ENCODE measurements at regions not wholly inside any gene's neighbourhood (a gene's known extent, or its start where the extent isn't known, plus 50 kb on each side); places are given as distances from the start of the nearest gene placed in this dataset.

GRCh38 chr4:24195991-24196736, 306.3 kb upstream of the PPARGC1A start:
- H3K9me3 Mint-ChIP-seq (ENCODE audit: unreplicated experiment): no peaks in the 10 kb centered on the region
- Histone ChIP-seq H3K4me1 (no peaks in the 10 kb centered on the region), H3K36me3 (ENCODE audit: control insufficient read depth, insufficient read depth, low read length) (no peaks in the 10 kb centered on the region), H3K4me3 (ENCODE audit: low read depth, low read length) (no peak overlapping the region), H3K9me3 (no peaks in the 10 kb centered on the region), H3K27me3 (replicated peaks; ENCODE audit: control insufficient read depth, insufficient read depth, low read length) (no peaks in the 10 kb centered on the region)
- DNase-seq: peak in 1 of 2 experiments; percentile 3
- peaks cover 6% of the 10 kb centered on the region for H3K27me3 Mint-ChIP-seq (ENCODE audit: insufficient read depth, unreplicated experiment)
- POLR2A ChIA-PET: no interaction called here
- no peaks in the 10 kb centered on the region for H3K36me3 Mint-ChIP-seq (ENCODE audit: insufficient read depth, unreplicated experiment)
- no TSS peak for BruUV-seq (replicated peaks)
- intact Hi-C loops (cut with micrococcal nuclease; ENCODE audit: unreplicated experiment): no loop called here
- CTCF ChIA-PET: no interaction called here
- no peak overlapping the region for H3K4me3 Mint-ChIP-seq (ENCODE audit: unreplicated experiment)
- H3K4me1 Mint-ChIP-seq (ENCODE audit: low read depth, unreplicated experiment): no peaks in the 10 kb centered on the region
- H3K27ac Mint-ChIP-seq (ENCODE audit: unreplicated experiment): no peak overlapping the region
- TF ChIP-seq, protein P1, sequence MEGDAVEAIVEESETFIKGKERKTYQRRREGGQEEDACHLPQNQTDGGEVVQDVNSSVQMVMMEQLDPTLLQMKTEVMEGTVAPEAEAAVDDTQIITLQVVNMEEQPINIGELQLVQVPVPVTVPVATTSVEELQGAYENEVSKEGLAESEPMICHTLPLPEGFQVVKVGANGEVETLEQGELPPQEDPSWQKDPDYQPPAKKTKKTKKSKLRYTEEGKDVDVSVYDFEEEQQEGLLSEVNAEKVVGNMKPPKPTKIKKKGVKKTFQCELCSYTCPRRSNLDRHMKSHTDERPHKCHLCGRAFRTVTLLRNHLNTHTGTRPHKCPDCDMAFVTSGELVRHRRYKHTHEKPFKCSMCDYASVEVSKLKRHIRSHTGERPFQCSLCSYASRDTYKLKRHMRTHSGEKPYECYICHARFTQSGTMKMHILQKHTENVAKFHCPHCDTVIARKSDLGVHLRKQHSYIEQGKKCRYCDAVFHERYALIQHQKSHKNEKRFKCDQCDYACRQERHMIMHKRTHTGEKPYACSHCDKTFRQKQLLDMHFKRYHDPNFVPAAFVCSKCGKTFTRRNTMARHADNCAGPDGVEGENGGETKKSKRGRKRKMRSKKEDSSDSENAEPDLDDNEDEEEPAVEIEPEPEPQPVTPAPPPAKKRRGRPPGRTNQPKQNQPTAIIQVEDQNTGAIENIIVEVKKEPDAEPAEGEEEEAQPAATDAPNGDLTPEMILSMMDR (IDR thresholded peaks at IDR 0.05; ENCODE audit: insufficient read depth in 1 of 2, low read depth in 1 of 2, low read length in 1 of 2, severe bottlenecking in 1 of 2, unreplicated experiment in 1 of 2): no peak

- no TSS peak for BruUV-seq (replicated peaks)
- H3K36me3 ChIP-seq (ENCODE audit: control insufficient read depth, insufficient read depth, low read length): no peaks in the 10 kb centered on the region
Observed at GRCh38 chr4:24192018-24192641, 302.3 kb upstream of the PPARGC1A start.

DNA sequence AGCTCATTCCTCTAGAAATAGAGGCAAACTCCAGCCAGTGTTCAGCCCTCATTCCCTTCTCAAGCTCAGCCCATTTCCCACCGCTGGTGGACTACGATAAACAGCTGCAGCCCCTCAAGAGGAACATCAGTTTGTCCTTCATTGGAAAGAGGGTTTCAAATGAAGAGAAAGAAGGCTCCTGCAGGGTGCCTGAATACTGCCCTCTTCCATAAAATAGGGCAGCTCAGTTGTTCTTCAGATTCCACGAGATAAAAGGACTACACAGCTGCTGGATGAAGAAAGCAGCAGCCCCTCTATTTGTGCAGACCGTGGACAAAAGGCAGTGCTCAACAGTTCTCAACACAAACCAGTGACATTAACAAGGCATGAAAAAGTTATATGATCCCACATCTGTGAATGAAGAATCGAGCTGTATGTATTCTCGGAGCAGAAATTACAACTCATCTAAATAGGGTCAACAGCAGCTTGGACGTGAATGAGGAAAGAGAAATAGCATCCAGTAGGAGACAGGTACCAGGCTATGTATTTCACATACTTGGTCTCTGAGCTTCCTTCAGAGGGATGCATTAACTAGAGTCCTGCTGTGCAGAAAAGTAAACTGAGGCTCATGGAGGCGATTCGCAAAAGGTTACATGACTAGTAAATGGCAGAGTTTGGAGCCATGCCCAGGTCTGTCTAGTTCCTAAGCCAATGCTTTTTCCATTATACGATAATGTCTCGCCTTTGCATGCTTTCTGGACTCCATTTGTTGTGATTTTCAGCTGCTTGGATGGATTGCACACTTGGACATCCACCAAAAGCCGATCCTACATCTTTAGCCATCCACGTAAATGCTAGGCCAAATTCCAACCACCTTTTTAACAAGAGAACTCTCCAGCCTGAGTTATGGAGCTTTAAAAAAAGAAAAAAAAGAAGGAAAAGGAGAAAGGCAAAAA, 301.2 kb upstream of the PPARGC1A start:
- no TSS peak for BruUV-seq (replicated peaks)
- Mint-ChIP-seq H3K4me3 (ENCODE audit: unreplicated experiment) (no peak overlapping the region), H3K4me1 (ENCODE audit: low read depth, unreplicated experiment) (no peaks in the 10 kb centered on the region), H3K27ac (ENCODE audit: unreplicated experiment) (no peak overlapping the region), H3K27me3 (ENCODE audit: insufficient read depth, unreplicated experiment) (peaks cover 9% of the 10 kb centered on the region), H3K9me3 (ENCODE audit: unreplicated experiment) (no peaks in the 10 kb centered on the region), H3K36me3 (ENCODE audit: insufficient read depth, unreplicated experiment) (no peaks in the 10 kb centered on the region)
- no peaks in the 10 kb centered on the region for H3K36me3 ChIP-seq (ENCODE audit: control insufficient read depth, insufficient read depth, low read length)
- no peaks in the 10 kb centered on the region for H3K4me1 ChIP-seq
- ChIA-PET POLR2A (no interaction called here), CTCF (no interaction called here)
- no peaks in the 10 kb centered on the region for H3K9me3 ChIP-seq
- no peaks in the 10 kb centered on the region for H3K27me3 ChIP-seq (replicated peaks; ENCODE audit: control insufficient read depth, insufficient read depth, low read length)
- H3K4me3 ChIP-seq (ENCODE audit: low read depth, low read length): no peak overlapping the region
- no peak for DNase-seq
- TF ChIP-seq, protein P1 (IDR thresholded peaks at IDR 0.05; ENCODE audit: insufficient read depth in 1 of 2, low read depth in 1 of 2, low read length in 1 of 2, severe bottlenecking in 1 of 2, unreplicated experiment in 1 of 2): no peak
- intact Hi-C loops (cut with micrococcal nuclease; ENCODE audit: unreplicated experiment): no loop called here

More at GRCh38 chr4:24192018-24192641, 302.3 kb upstream of the PPARGC1A start:
- TF ChIP-seq, protein P1 (IDR thresholded peaks at IDR 0.05; ENCODE audit: insufficient read depth in 1 of 2, low read depth in 1 of 2, low read length in 1 of 2, severe bottlenecking in 1 of 2, unreplicated experiment in 1 of 2): no peak
- intact Hi-C loops (cut with micrococcal nuclease; ENCODE audit: unreplicated experiment): no loop called here
- DNase-seq: no peak
- Mint-ChIP-seq H3K27me3 (ENCODE audit: insufficient read depth, unreplicated experiment) (peaks cover 9% of the 10 kb centered on the region), H3K9me3 (ENCODE audit: unreplicated experiment) (no peaks in the 10 kb centered on the region), H3K4me1 (ENCODE audit: low read depth, unreplicated experiment) (no peaks in the 10 kb centered on the region), H3K27ac (ENCODE audit: unreplicated experiment) (no peak overlapping the region), H3K36me3 (ENCODE audit: insufficient read depth, unreplicated experiment) (no peaks in the 10 kb centered on the region), H3K4me3 (ENCODE audit: unreplicated experiment) (no peak overlapping the region)
- CTCF ChIA-PET: no interaction called here
- Histone ChIP-seq H3K9me3 (no peaks in the 10 kb centered on the region), H3K4me3 (ENCODE audit: low read depth, low read length) (no peak overlapping the region), H3K27me3 (replicated peaks; ENCODE audit: control insufficient read depth, insufficient read depth, low read length) (no peaks in the 10 kb centered on the region), H3K4me1 (no peaks in the 10 kb centered on the region)
- POLR2A ChIA-PET: no interaction called here
